Fibroblast of lung (primary cell): ENCODE measurements at regions not wholly inside any gene's neighbourhood (a gene's known extent, or its start where the extent isn't known, plus 50 kb on each side); places are given as distances from the start of the nearest gene placed in this dataset.

ENCODE experiments used
- EZH2 ChIP-seq: IDR thresholded peaks from 2 replicates; pipeline ENCODE4 v1.5.1; 2012; ENCODE audit warnings: low read length, control low read depth, mild to moderate bottlenecking; ENCODE audit errors: missing control alignments
- TF ChIP-seq, protein P1 (sequence below), 2 donors: IDR thresholded peaks in 1 of 2; conservative IDR thresholded peaks in 1 of 2; 1 replicate in 1 of 2; 2 replicates in 1 of 2; pipeline ENCODE4 v1.5.1; 2011 to 2012; ENCODE audit warnings: low read length in 2 of 2, control low read depth in 1 of 2, inconsistent platforms in 1 of 2, low read depth in 1 of 2, mild to moderate bottlenecking in 1 of 2

- TF ChIP-seq, protein P1, sequence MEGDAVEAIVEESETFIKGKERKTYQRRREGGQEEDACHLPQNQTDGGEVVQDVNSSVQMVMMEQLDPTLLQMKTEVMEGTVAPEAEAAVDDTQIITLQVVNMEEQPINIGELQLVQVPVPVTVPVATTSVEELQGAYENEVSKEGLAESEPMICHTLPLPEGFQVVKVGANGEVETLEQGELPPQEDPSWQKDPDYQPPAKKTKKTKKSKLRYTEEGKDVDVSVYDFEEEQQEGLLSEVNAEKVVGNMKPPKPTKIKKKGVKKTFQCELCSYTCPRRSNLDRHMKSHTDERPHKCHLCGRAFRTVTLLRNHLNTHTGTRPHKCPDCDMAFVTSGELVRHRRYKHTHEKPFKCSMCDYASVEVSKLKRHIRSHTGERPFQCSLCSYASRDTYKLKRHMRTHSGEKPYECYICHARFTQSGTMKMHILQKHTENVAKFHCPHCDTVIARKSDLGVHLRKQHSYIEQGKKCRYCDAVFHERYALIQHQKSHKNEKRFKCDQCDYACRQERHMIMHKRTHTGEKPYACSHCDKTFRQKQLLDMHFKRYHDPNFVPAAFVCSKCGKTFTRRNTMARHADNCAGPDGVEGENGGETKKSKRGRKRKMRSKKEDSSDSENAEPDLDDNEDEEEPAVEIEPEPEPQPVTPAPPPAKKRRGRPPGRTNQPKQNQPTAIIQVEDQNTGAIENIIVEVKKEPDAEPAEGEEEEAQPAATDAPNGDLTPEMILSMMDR (conservative IDR thresholded peaks at IDR 0.05 in 1 of 2, IDR thresholded peaks at IDR 0.05 in 1 of 2; ENCODE audit: low read depth in 1 of 2, low read length in 2 of 2), result no peak
- TF ChIP-seq EZH2, result no peak
Measured at GRCh38 chr7:93690021-93690420, 115.5 kb upstream of the CALCR start.
